PC-3 (cell line): ENCODE measurements at regions not wholly inside any gene's neighbourhood (a gene's known extent, or its start where the extent isn't known, plus 50 kb on each side); places are given as distances from the start of the nearest gene placed in this dataset.

Experiments used
- CTCF ChIP-seq: fragments of 300-600 bp; sonication (generic); conservative IDR thresholded peaks from 2 replicates; pipeline ENCODE4 v1.5.1; 2017; ENCODE audit warnings: antibody characterized with exemption, low read depth, mild to moderate bottlenecking, low read length
- EZH2 ChIP-seq: fragments of 300-600 bp; sonication (generic); IDR thresholded peaks from one replicate; pipeline ENCODE4 v1.6.1; 2017; ENCODE audit warnings: antibody characterized with exemption, mild to moderate bottlenecking, low read length; ENCODE audit not compliant: unreplicated experiment
- EZH2phosphoT487 ChIP-seq: fragments of 300-600 bp; sonication (generic); IDR thresholded peaks from 2 replicates; pipeline ENCODE4 v1.6.1; 2018; ENCODE audit warnings: mild to moderate bottlenecking, antibody characterized with exemption, low read length, borderline replicate concordance

GRCh38 chr5:136506131-136506530 is 140.8 kb upstream of the TRPC7 start:
- TF ChIP-seq CTCF (no peak), EZH2 (no peak), EZH2phosphoT487 (no peak)
